Osteoblast (primary cell): ENCODE measurements at regions not wholly inside any gene's neighbourhood (a gene's known extent, or its start where the extent isn't known, plus 50 kb on each side); places are given as distances from the start of the nearest gene placed in this dataset.
A peak's percentile ranks its signal among the peaks of the same experiment; 100 is the strongest.

Experiments
- DNase-seq: peaks from one replicate; pipeline ENCODE4 v3.0.0; 2011; ENCODE audit warnings: low spot score, mixed read lengths; ENCODE audit not compliant: insufficient read length; ENCODE audit errors: missing footprints
- H2AFZ ChIP-seq: 2 replicates; pipeline ENCODE4 v1.6.0; 2011; ENCODE audit warnings: mild to moderate bottlenecking, low read length
- H3K27ac ChIP-seq: 2 replicates; pipeline ENCODE4 v1.5.1; 2011; ENCODE audit warnings: mild to moderate bottlenecking, low read depth, low read length, moderate library complexity
- H3K27me3 ChIP-seq: 2 replicates; pipeline ENCODE4 v1.6.0; 2012; ENCODE audit warnings: mild to moderate bottlenecking, control low read depth, inconsistent platforms, low read length, moderate library complexity; ENCODE audit not compliant: insufficient read depth
- H3K36me3 ChIP-seq: 2 replicates; pipeline ENCODE4 v1.5.1; 2011; ENCODE audit warnings: mild to moderate bottlenecking, low read length, control low read depth, moderate library complexity; ENCODE audit not compliant: insufficient read depth
- H3K4me1 ChIP-seq: 2 replicates; pipeline ENCODE4 v1.5.1; 2011; ENCODE audit warnings: mild to moderate bottlenecking, low read length, control low read depth, moderate library complexity; ENCODE audit not compliant: insufficient read depth
- H3K4me2 ChIP-seq: 2 replicates; pipeline ENCODE4 v1.6.0; 2011; ENCODE audit warnings: mild to moderate bottlenecking, low read length; ENCODE audit not compliant: insufficient read depth
- H3K4me3 ChIP-seq: fragments of 200-600 bp; sonication (generic); 3 replicates; pipeline ENCODE4 v1.5.1; 2012; ENCODE audit warnings: mild to moderate bottlenecking, low read length, inconsistent platforms; ENCODE audit not compliant: insufficient read depth
- H3K79me2 ChIP-seq: 2 replicates; pipeline ENCODE4 v1.6.0; 2012; ENCODE audit warnings: mild to moderate bottlenecking, low read length, control low read depth, inconsistent platforms; ENCODE audit not compliant: insufficient read depth
- H3K9me3 ChIP-seq: 2 replicates; pipeline ENCODE4 v1.5.1; 2011; ENCODE audit warnings: low read depth, low read length, control low read depth
- H4K20me1 ChIP-seq: 2 replicates; pipeline ENCODE4 v1.6.0; 2012; ENCODE audit warnings: mild to moderate bottlenecking, low read length, control low read depth; ENCODE audit not compliant: insufficient read depth
- TF ChIP-seq, protein P1 (sequence below): IDR thresholded peaks from 2 replicates; pipeline ENCODE4 v1.5.1; 2011; ENCODE audit warnings: mild to moderate bottlenecking, low read depth, low read length, moderate library complexity; ENCODE audit errors: extremely low read depth

DNA sequence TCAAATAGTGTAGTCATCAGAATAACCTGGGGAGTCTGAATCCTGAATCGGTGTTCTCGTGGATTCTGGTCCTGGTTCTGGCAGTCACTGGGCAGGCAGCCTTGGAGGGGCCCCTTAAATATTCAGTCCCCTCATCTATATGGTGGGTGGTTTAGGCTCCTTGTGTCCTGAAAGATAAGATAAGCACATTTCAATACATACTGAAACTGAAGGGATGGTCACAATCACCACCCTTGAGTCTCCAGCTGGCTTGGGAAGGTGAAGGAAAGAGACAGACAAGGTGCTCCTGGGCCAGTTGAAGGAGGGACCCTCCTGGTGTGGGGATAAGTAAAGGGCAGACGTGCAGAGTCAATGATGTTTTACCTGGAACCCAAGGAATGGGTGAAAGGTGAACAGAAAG lies 146.7 kb downstream of the CXCL12 start:
- Histone ChIP-seq H2AFZ (no peak overlapping the region), H3K9me3 (no peaks in the 10 kb centered on the region)
- TF ChIP-seq, protein P1, sequence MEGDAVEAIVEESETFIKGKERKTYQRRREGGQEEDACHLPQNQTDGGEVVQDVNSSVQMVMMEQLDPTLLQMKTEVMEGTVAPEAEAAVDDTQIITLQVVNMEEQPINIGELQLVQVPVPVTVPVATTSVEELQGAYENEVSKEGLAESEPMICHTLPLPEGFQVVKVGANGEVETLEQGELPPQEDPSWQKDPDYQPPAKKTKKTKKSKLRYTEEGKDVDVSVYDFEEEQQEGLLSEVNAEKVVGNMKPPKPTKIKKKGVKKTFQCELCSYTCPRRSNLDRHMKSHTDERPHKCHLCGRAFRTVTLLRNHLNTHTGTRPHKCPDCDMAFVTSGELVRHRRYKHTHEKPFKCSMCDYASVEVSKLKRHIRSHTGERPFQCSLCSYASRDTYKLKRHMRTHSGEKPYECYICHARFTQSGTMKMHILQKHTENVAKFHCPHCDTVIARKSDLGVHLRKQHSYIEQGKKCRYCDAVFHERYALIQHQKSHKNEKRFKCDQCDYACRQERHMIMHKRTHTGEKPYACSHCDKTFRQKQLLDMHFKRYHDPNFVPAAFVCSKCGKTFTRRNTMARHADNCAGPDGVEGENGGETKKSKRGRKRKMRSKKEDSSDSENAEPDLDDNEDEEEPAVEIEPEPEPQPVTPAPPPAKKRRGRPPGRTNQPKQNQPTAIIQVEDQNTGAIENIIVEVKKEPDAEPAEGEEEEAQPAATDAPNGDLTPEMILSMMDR, result no peak

DNA sequence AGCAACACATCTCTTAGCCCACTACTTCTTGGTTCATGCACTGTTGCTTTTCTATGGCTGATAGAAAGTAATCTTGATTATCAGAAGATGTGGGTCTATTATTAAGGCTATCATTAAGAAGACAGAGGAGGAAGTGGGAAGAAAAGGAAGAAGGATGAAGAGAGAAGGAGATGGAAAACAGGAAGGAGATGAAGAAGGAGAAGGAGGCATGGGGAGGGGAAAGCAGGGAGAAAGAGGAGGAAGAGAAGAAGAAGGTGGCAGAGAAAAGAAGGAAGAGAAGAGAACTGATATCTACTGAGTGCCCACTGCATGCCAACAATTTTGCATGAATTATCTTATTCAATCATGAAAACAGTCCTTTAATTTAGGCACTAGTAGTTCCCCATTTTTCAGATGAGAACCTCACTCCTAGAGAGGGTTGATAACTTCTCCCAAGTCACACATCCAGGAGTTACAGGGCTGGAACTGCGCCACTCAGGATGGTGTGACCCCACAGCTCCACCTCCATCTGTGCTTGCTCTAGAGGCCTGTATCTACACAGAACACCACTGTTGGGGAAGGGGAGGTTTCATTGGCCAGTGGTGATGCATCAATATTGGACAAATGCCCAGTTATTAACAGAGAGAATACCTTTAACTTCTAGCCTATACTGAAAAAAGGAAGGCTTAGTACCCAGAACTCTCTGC lies 147.4 kb downstream of the CXCL12 start:
- H3K79me2 ChIP-seq, result no peaks in the 10 kb centered on the region
- no peaks in the 10 kb centered on the region for H3K4me1 ChIP-seq
- H3K27ac ChIP-seq, result no peak overlapping the region
- no peak overlapping the region for H3K4me2 ChIP-seq
- no peak overlapping the region for H2AFZ ChIP-seq
- no peak for DNase-seq
- TF ChIP-seq, protein P1, result no peak
- H4K20me1 ChIP-seq, result no peaks in the 10 kb centered on the region
- H3K9me3 ChIP-seq, result no peaks in the 10 kb centered on the region
- H3K36me3 ChIP-seq, result no peaks in the 10 kb centered on the region
- no peak overlapping the region for H3K4me3 ChIP-seq
- peaks cover 12% of the 10 kb centered on the region for H3K27me3 ChIP-seq

More for the DNA sequence above, 146.7 kb downstream of the CXCL12 start:
- H3K27me3 ChIP-seq, result peaks cover 16% of the 10 kb centered on the region
- no peaks in the 10 kb centered on the region for H3K4me1 ChIP-seq
- H3K4me2 ChIP-seq, result no peak overlapping the region
- H3K27ac ChIP-seq, result no peak overlapping the region
- peak; percentile 30 for DNase-seq
- H3K79me2 ChIP-seq, result no peaks in the 10 kb centered on the region
- H4K20me1 ChIP-seq, result no peaks in the 10 kb centered on the region
- H3K4me3 ChIP-seq, result no peak overlapping the region
- H3K36me3 ChIP-seq, result no peaks in the 10 kb centered on the region

DNA sequence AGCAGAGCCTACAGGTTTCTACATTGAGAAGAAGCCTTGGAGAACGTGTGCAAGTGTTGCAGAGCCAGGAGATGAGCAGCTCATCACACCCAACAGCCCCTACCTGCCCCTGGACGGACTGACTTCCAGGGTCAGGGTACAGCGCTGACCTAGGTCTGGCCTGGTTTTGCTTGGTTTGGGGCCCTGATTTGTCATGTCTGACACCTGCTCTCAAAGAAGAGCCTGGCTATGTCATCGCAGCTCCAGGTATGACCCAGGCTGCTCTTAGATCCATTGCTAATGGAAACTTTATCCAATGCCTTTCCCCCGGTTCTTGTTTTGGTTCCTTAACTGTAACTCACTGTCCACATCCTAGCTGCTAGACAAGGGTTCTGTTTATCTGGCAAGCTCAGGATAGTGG lies 149.5 kb downstream of the CXCL12 start:
- DNase-seq, result no peak
- H2AFZ ChIP-seq, result no peak overlapping the region
- no peak overlapping the region for H3K27ac ChIP-seq
- no peaks in the 10 kb centered on the region for H3K4me1 ChIP-seq
- TF ChIP-seq, protein P1, result no peak
- H3K27me3 ChIP-seq, result peaks cover 14% of the 10 kb centered on the region
- H3K79me2 ChIP-seq, result no peaks in the 10 kb centered on the region
- H3K9me3 ChIP-seq, result no peaks in the 10 kb centered on the region
- H4K20me1 ChIP-seq, result no peaks in the 10 kb centered on the region
- H3K36me3 ChIP-seq, result no peaks in the 10 kb centered on the region
- no peak overlapping the region for H3K4me2 ChIP-seq
- H3K4me3 ChIP-seq, result no peak overlapping the region

DNA sequence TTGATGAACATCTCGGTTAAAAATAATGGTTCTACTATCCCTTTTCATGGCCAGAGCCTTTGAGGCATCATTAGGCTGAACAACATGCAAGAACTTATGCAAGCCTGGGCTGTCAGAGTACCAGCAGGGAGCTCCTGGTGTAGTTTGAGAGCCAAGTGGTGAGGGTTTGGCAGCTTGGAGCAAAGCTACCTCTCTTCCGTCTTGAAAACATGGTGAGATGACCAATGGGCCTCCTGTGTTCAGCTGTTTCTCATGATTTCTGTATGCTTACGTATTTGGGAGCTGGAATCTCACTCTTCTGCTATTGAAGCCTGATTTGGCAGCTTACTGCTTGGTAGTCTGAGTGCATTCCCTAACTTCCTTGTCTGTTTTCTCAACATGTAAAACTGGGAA lies 150.4 kb downstream of the CXCL12 start:
- Histone ChIP-seq H4K20me1 (no peaks in the 10 kb centered on the region), H3K27ac (no peak overlapping the region), H3K9me3 (no peaks in the 10 kb centered on the region), H3K4me3 (no peak overlapping the region), H3K27me3 (peaks cover 14% of the 10 kb centered on the region), H2AFZ (no peak overlapping the region), H3K4me2 (no peak overlapping the region), H3K36me3 (no peaks in the 10 kb centered on the region), H3K4me1 (no peaks in the 10 kb centered on the region), H3K79me2 (no peaks in the 10 kb centered on the region)
- TF ChIP-seq, protein P1, result no peak
- peak; percentile 52 for DNase-seq
